Fibroblast of skin of right quadriceps (primary cell): ENCODE measurements at regions not wholly inside any gene's neighbourhood (a gene's known extent, or its start where the extent isn't known, plus 50 kb on each side); places are given as distances from the start of the nearest gene placed in this dataset.

Experiments used
- DNase-seq: peaks from one replicate; pipeline ENCODE4 v3.0.0-alpha.2; 2013

DNA sequence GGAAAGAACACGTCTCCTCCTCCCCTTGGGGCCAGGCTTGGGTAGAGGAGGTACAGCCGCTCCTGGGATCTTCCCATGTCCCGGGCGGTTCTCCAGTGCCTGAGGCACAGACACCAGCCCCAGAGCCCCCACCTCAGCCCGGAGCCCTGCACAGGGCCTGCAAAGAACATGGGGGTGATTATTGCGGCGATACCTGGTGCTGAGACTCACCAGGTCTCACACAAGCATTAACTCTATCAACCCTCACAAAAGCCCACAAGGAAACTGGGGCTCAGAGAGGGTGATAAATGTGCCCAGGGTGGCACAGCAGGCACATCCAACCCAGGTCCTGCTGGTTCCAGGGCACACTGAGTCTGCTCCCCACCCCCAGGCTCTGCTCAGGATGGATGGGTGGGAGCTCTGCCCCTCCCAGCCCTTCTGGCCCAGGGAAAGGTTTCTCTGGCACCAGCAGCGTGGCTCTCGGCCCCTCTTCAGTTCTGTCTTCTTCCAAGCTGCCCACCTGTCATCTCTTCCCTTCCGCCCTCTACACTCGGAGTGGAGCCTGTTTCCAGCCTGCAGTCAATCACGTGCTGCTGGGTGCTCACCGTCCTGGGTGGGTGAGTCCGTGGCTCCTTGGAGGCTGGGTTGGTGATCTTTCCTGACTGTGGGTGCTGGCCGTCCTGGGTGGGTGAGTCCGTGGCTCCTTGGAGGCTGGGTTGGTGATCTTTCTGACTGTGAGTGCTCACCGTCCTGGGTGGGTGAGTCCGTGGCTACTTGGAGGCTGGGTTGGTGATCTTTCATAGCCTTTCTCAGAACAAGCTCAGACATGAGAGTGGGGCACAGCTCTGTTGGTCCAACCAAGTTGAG is 53.6 kb upstream of the AJAP1 start:
- DNase-seq, result no peak

DNA sequence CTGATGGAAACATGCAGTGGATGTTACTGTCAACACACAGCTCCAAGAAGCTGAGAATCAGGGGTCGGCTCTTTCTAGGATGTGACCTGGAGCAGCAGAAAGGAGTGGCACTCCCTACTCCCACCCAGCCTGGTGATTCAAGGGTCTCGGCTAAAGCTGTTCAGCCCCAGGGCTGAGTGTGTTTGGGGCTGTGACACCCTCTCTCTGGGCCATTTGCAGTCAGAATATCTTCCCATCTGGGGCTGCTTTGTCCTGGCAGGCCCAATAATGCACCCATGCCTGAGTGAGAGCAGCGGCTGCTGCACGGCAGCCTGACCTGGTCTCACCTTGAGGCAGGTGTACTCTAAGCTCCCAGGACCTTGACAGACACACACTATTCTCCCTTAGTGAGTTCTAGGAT is 52.5 kb upstream of the AJAP1 start:
- no peak for DNase-seq

- DNase-seq, result no peak
These were observed 51.7 kb upstream of the AJAP1 start for GRCh38 chr1:4602462-4603294.

DNA sequence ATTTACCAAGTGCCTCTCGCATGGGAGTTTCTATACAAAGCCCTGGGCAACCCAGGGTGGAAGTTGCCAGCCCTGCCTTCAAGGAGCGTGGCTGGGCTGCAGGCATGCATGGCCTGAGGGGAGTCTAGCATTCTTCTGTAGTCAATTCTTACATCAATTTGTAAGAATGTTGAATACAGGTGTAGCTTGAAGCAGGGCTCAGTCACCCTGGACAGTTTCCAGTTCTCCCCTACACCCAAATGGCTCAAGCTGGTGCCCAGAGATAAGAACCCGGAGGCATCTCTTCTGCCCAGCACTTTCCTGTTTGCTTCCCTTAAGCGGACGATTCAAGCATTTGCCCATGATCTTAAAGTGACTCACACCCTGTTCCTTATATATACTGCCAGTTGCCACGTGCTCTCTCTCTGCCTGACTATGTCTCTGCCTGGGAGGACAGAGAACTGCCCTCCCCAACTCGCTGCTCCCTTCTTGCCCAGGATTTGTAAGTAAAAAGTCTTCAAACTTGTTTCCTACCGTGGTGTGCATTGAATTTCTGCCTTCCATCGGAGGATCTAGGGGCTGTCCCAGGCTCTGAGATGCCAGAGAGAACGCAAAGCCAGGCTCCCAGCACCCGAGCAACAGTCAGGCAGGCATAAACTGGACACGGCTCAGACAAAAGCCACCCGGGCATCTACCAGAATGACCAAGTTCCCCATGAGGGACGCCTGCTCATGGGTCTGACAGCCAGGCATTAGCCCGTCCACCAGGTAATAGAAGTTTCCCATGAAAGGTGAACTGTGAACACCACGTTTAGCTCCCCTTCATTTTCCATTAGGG is 50.9 kb upstream of the AJAP1 start:
- DNase-seq, result no peak
